SHP77 treated with DMSO at 0.1 percent for 48 hours (cell line): ENCODE measurements at regions not wholly inside any gene's neighbourhood (a gene's known extent, or its start where the extent isn't known, plus 50 kb on each side); places are given as distances from the start of the nearest gene placed in this dataset.
"Not testable (repeated sequence)": the region's sequence is repeated elsewhere in the genome, so short reads cannot be mapped to it uniquely, and the experiment has no call there.

Experiments
- DNase-seq: peaks from one replicate; lab custom pipeline; 2025; lab: John Stamatoyannopoulos, UW

- DNase-seq: no peak
These were observed 233.1 kb upstream of the GRIA1 start for GRCh38 chr5:153257381-153257780.

GRCh38 chr5:153258469-153258868 is 232.0 kb upstream of the GRIA1 start:
- no peak for DNase-seq

GRCh38 chr5:153267506-153267905 is 223.0 kb upstream of the GRIA1 start:
- no peak for DNase-seq

- no peak for DNase-seq
These were observed 214.8 kb upstream of the GRIA1 start for GRCh38 chr5:153275695-153276094.

GRCh38 chr5:153276151-153276550 is 214.3 kb upstream of the GRIA1 start:
- no peak for DNase-seq

- not testable (repeated sequence) for DNase-seq
These were observed 194.1 kb upstream of the GRIA1 start for GRCh38 chr5:153296251-153296844.

GRCh38 chr5:153299891-153300290 is 190.6 kb upstream of the GRIA1 start:
- DNase-seq: no peak

GRCh38 chr5:153308282-153308681 is 182.2 kb upstream of the GRIA1 start:
- DNase-seq: no peak

GRCh38 chr5:153318556-153318955 is 171.9 kb upstream of the GRIA1 start:
- no peak for DNase-seq

- no peak for DNase-seq
These were observed 169.0 kb upstream of the GRIA1 start for GRCh38 chr5:153321478-153321877.

GRCh38 chr5:153340139-153340538 is 150.3 kb upstream of the GRIA1 start:
- DNase-seq: no peak

- no peak for DNase-seq
These were observed 149.7 kb upstream of the GRIA1 start for GRCh38 chr5:153340738-153341137.

- no peak for DNase-seq
These were observed 148.0 kb upstream of the GRIA1 start for GRCh38 chr5:153342487-153342886.

- no peak for DNase-seq
These were observed 142.9 kb upstream of the GRIA1 start for GRCh38 chr5:153347611-153348010.

- no peak for DNase-seq
These were observed 140.1 kb upstream of the GRIA1 start for GRCh38 chr5:153350175-153350883.

GRCh38 chr5:153352685-153353219 is 137.7 kb upstream of the GRIA1 start:
- DNase-seq: no peak

GRCh38 chr5:153357493-153358112 is 132.9 kb upstream of the GRIA1 start:
- DNase-seq: no peak

- DNase-seq: no peak
These were observed 132.0 kb upstream of the GRIA1 start for GRCh38 chr5:153358315-153358976.

GRCh38 chr5:153360860-153361259 is 129.6 kb upstream of the GRIA1 start:
- no peak for DNase-seq

GRCh38 chr5:153361735-153362409 is 128.6 kb upstream of the GRIA1 start:
- DNase-seq: no peak

GRCh38 chr5:153365547-153365946 is 124.9 kb upstream of the GRIA1 start:
- DNase-seq: no peak

GRCh38 chr5:153367466-153367865 is 123.0 kb upstream of the GRIA1 start:
- DNase-seq: no peak
